ENCODE measurements at regions not wholly inside any gene's neighbourhood (a gene's known extent, or its start where the extent isn't known, plus 50 kb on each side); places are given as distances from the start of the nearest gene placed in this dataset.

DNA sequence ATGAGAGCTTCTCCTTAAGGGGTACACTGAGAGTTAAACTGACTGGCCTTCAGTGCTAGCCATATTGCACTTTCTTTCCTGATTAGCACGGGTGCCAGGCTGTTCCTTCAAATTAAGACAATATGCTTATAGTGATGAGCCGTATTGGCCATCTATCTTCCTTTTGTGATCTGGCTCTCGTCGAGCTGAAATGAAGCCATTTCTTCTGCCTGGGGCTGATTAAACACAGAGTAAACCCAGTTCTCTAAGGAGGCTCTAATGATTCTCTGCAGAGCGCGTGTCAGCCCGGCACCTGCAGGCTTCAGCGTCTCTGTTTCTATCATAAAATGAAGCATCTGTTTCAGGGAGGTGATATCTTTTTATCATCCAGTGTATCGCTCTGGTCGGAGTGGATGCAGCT is 107.5 kb upstream of the NR2F2 start:
- H3K27me3 ChIP-seq (replicated peaks; ENCODE audit: control insufficient read depth, insufficient read depth, low read length): no peaks in the 10 kb centered on the region
- no peak overlapping the region for H3K4me3 ChIP-seq (ENCODE audit: low read length)
- H3K4me1 ChIP-seq (ENCODE audit: control insufficient read depth, insufficient read depth, low read length): no peaks in the 10 kb centered on the region

DNA sequence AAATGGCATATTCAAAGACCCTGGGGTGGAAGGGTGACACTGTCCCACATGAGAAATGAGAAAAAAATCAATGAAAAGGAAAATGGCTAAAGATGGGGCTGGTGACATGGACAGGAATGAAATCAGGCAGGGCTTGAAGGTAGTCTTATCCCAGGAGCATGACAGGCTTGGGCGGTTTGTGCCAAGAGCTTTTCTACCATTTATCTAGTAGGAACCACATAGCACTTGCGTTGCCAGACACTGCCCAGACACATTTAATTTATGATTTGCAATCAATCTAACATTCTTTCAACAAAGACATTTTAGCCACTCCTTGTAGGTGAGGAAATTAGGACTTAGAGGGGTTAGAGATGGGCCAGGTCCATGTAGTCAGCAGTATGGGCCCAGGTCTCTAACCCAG is 106.6 kb upstream of the NR2F2 start:
- Histone ChIP-seq H3K9ac (ENCODE audit: low read length) (no peak overlapping the region), H3K9me3 (ENCODE audit: control insufficient read depth, low read length) (no peaks in the 10 kb centered on the region), H3K4me1 (ENCODE audit: control insufficient read depth, insufficient read depth, low read length) (no peaks in the 10 kb centered on the region), H3K4me3 (ENCODE audit: low read length) (no peak overlapping the region), H3K36me3 (ENCODE audit: control insufficient read depth, insufficient read depth, low read length, severe bottlenecking) (no peaks in the 10 kb centered on the region), H3K27me3 (replicated peaks; ENCODE audit: control insufficient read depth, insufficient read depth, low read length) (no peaks in the 10 kb centered on the region)
- DNase-seq (ENCODE audit: low read depth): no peak

More for the DNA sequence above, 107.5 kb upstream of the NR2F2 start:
- no peak for DNase-seq (ENCODE audit: low read depth)
- Histone ChIP-seq H3K36me3 (ENCODE audit: control insufficient read depth, insufficient read depth, low read length, severe bottlenecking) (no peaks in the 10 kb centered on the region), H3K9ac (ENCODE audit: low read length) (no peak overlapping the region), H3K9me3 (ENCODE audit: control insufficient read depth, low read length) (no peaks in the 10 kb centered on the region)

DNA sequence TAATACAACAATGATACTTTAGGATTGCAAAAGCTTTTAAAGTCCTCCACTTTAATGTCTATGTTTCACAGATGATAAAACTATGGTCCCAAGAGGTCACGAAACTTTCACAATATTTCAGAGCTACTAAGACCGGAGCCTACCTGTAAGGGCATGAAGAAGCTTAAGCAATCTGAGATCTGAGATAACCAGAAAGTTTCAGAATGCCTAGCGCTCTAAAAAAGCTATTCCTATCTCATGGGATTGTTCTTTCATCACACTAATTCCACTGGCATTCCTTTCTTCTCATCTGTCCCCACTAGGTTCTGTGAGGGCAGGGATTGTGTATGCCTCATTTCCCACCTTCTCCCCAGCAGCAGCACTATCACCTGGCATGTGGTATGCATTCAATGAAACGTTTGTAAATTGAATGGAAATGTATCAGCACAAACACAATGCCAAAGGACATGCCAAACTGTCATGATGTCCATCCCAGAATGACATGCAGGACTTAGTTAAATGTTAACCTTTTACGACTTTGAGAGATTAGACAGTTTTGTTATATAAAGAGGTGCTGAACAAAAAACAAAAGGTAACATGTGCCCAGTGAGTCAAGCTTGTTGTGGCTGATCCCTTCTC is 104.7 kb upstream of the NR2F2 start:
- no peaks in the 10 kb centered on the region for H3K4me1 ChIP-seq (ENCODE audit: control insufficient read depth, insufficient read depth, low read length)
- H3K27me3 ChIP-seq (replicated peaks; ENCODE audit: control insufficient read depth, insufficient read depth, low read length): no peaks in the 10 kb centered on the region
- no peaks in the 10 kb centered on the region for H3K9me3 ChIP-seq (ENCODE audit: control insufficient read depth, low read length)
- no peaks in the 10 kb centered on the region for H3K36me3 ChIP-seq (ENCODE audit: control insufficient read depth, insufficient read depth, low read length, severe bottlenecking)
- H3K4me3 ChIP-seq (ENCODE audit: low read length): no peak overlapping the region
- DNase-seq (ENCODE audit: low read depth): no peak
- no peak overlapping the region for H3K9ac ChIP-seq (ENCODE audit: low read length)

DNA sequence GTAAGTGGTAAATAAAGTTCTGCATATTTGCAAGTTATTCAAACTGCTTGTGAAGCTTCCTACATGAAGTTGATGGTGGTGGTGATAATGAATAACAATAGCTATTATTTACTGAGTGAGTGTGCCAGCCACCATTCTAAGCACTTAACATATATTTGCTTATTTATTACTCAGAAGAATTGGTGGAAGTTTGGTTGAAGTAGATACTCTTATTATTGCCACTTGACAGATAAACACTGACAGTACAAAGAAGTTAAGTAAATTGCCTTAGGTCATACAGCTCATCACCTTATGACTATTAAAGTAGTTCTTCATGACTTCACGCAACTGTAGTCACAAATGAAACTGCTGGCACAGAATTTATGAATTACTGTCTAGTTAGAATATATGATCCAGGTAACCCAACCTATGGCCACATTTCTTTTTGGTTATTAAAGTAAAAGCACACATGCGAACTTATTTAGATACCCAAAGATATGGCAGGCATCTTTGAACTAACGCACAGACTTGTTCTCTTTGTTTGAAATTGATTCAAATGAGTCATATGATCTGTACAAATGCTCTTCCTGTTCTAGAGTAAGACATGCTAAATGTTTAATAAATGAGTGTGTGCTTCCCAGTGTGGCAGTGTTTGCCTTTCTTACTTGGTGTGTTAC is 99.8 kb upstream of the NR2F2 start:
- no peak for DNase-seq (ENCODE audit: low read depth)
- Histone ChIP-seq H3K27me3 (replicated peaks; ENCODE audit: control insufficient read depth, insufficient read depth, low read length) (no peaks in the 10 kb centered on the region), H3K4me1 (ENCODE audit: control insufficient read depth, insufficient read depth, low read length) (peaks cover 11% of the 10 kb centered on the region), H3K4me3 (ENCODE audit: low read length) (no peak overlapping the region), H3K9ac (ENCODE audit: low read length) (no peak overlapping the region), H3K9me3 (ENCODE audit: control insufficient read depth, low read length) (no peaks in the 10 kb centered on the region), H3K36me3 (ENCODE audit: control insufficient read depth, insufficient read depth, low read length, severe bottlenecking) (no peaks in the 10 kb centered on the region)

DNA sequence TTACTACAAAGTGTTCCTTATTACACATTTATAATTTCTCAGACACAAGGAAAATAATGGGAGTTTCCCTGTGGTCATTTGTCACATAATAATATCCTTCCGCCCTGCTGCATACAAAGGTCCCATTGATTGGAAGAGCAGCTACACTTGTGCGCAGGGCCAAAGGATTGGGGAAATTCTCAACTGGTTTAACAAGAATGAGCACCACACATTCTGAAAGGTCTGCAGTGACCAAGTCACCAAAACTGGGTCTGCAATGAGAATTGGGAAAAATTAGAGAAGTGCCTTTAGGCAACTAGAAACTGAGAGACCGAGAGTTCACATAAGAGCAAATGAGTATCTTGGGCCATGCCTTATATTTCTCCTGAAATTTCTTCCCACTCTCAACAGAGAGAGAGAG is 98.2 kb upstream of the NR2F2 start:
- peaks cover 15% of the 10 kb centered on the region for H3K4me1 ChIP-seq (ENCODE audit: control insufficient read depth, insufficient read depth, low read length)
- no peak overlapping the region for H3K4me3 ChIP-seq (ENCODE audit: low read length)
- DNase-seq (ENCODE audit: low read depth): no peak
- no peaks in the 10 kb centered on the region for H3K9me3 ChIP-seq (ENCODE audit: control insufficient read depth, low read length)
- no peaks in the 10 kb centered on the region for H3K27me3 ChIP-seq (replicated peaks; ENCODE audit: control insufficient read depth, insufficient read depth, low read length)
- H3K36me3 ChIP-seq (ENCODE audit: control insufficient read depth, insufficient read depth, low read length, severe bottlenecking): no peaks in the 10 kb centered on the region
- no peak overlapping the region for H3K9ac ChIP-seq (ENCODE audit: low read length)

DNA sequence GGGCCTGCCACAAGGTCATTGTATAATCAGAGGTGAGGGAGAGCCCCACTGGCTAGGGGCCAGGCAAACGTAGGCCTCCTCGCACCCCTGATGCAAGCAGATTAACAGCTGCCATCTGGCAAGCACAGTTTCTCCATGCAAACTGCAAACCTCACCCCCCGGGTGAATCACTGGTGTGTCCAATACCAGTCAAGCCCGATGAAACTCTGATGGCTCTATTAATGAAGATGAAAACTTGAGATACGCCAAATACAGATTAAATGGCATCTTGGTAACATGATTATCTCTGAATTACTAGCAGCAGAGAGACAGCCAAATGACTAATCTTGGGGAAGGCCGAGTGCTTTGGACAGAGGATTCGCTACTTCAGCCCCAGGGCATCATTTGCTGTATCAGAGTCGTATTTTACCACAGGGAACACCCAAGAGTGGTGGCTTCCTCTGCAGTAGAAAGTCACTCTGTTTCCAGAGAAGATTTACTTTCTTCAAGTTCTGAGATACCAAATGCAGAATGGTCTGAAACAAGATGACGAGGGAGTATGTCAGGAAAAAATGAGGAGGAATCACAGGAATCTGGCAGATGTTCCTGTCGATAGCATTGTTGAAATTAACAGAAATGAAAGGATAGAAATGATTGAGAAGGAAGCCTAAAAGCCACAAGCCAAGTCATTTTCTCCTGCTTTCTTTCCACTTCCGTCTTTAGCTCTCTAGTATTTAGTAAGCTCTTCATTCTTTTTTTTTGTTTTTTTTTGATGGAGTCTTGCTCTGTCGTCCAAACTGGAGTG is 96.2 kb upstream of the NR2F2 start:
- H3K4me1 ChIP-seq (ENCODE audit: control insufficient read depth, insufficient read depth, low read length): peaks cover 15% of the 10 kb centered on the region
- H3K27me3 ChIP-seq (replicated peaks; ENCODE audit: control insufficient read depth, insufficient read depth, low read length): no peaks in the 10 kb centered on the region
- peak overlapping the region; percentile 8 for H3K4me3 ChIP-seq (ENCODE audit: low read length)
- H3K9me3 ChIP-seq (ENCODE audit: control insufficient read depth, low read length): no peaks in the 10 kb centered on the region
- DNase-seq (ENCODE audit: low read depth): peak; percentile 35
- H3K9ac ChIP-seq (ENCODE audit: low read length): no peak overlapping the region
- H3K36me3 ChIP-seq (ENCODE audit: control insufficient read depth, insufficient read depth, low read length, severe bottlenecking): no peaks in the 10 kb centered on the region

DNA sequence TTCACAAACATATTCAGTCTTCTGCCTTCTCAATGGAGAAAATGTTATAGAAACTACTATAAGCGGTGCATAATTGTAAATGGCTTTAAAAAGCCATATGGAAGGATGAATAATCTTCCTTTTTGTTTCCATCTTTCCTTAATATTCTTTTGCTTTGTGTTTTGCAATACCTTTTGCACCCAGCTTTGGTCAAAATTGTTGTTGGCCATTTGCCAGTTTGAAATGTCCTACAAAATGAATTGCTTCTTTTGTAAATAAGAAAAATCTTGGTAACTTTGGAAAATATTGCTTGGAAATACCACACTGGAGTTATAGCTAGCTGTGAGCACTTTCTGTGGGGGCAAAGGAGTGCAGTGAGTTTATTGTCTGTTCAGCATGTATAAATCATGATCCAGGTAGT is 93.5 kb upstream of the NR2F2 start:
- Histone ChIP-seq H3K4me3 (ENCODE audit: low read length) (no peak overlapping the region), H3K36me3 (ENCODE audit: control insufficient read depth, insufficient read depth, low read length, severe bottlenecking) (no peaks in the 10 kb centered on the region), H3K27me3 (replicated peaks; ENCODE audit: control insufficient read depth, insufficient read depth, low read length) (no peaks in the 10 kb centered on the region), H3K9ac (ENCODE audit: low read length) (no peak overlapping the region), H3K4me1 (ENCODE audit: control insufficient read depth, insufficient read depth, low read length) (peaks cover 15% of the 10 kb centered on the region), H3K9me3 (ENCODE audit: control insufficient read depth, low read length) (no peaks in the 10 kb centered on the region)
- peak; percentile 58 for DNase-seq (ENCODE audit: low read depth)

DNA sequence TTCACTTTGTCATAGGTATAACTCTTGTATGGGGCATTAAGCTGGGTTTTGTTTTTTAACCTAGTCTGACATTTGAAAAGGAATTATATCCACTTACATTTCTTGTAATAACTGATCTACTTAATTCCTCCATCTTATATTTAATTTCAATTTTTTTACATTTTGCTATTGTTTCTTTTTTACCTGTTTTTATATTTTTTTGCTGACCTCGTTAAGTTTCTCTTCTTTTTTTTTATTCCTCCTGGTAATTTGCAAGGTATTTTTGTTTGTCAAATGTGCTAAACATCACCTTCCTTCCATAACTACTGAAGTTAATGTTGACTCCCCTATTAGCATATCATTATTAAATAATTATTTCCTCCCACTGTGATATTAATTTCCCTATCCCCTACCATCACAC is 87.7 kb upstream of the NR2F2 start:
- Histone ChIP-seq H3K9me3 (ENCODE audit: control insufficient read depth, low read length) (no peaks in the 10 kb centered on the region), H3K4me3 (ENCODE audit: low read length) (no peak overlapping the region), H3K9ac (ENCODE audit: low read length) (no peak overlapping the region), H3K4me1 (ENCODE audit: control insufficient read depth, insufficient read depth, low read length) (no peaks in the 10 kb centered on the region), H3K36me3 (ENCODE audit: control insufficient read depth, insufficient read depth, low read length, severe bottlenecking) (no peaks in the 10 kb centered on the region), H3K27me3 (replicated peaks; ENCODE audit: control insufficient read depth, insufficient read depth, low read length) (no peaks in the 10 kb centered on the region)
- no peak for DNase-seq (ENCODE audit: low read depth)

DNA sequence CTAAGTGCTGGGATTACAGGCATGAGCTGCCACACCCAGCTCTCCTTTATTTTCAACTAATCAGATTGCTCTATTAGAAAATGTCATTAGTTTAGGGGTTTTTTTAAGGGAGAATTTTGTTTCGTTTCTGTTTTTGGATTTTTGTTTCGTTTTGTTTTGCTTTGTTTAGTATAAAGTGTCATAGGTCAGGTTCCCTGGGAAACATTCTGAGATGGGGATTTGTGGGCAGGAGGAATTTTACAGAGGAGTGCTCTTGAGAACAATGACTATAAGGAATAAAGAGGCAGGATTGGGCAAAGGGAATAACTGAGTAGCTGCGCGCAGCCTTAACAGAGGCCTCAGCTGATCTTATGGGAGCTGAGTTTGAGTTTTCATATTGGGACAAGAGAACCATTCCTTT is 86.8 kb upstream of the NR2F2 start:
- no peaks in the 10 kb centered on the region for H3K36me3 ChIP-seq (ENCODE audit: control insufficient read depth, insufficient read depth, low read length, severe bottlenecking)
- no peak overlapping the region for H3K4me3 ChIP-seq (ENCODE audit: low read length)
- H3K9me3 ChIP-seq (ENCODE audit: control insufficient read depth, low read length): no peaks in the 10 kb centered on the region
- H3K9ac ChIP-seq (ENCODE audit: low read length): no peak overlapping the region
- DNase-seq (ENCODE audit: low read depth): no peak
- H3K27me3 ChIP-seq (replicated peaks; ENCODE audit: control insufficient read depth, insufficient read depth, low read length): no peaks in the 10 kb centered on the region
- no peaks in the 10 kb centered on the region for H3K4me1 ChIP-seq (ENCODE audit: control insufficient read depth, insufficient read depth, low read length)

DNA sequence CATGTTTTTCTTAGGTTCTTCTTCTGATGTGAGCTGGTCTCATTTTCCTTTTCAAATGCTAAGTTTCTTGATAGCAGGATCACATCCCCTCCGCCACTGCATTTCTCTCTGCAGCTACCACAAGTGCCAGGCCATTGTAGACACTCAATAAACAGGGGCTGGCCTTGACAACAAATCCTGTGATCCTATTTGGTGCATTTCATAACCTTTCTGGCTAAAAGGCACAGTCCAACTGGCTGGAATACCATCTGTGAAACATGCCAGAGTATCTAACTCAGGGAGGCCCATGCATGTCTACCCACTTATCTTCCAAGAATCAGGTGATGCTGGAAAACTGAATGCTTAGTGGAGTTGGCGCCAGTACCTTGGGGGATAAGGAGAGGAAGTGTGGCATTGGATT is 85.2 kb upstream of the NR2F2 start:
- Histone ChIP-seq H3K4me1 (ENCODE audit: control insufficient read depth, insufficient read depth, low read length) (no peaks in the 10 kb centered on the region), H3K27me3 (replicated peaks; ENCODE audit: control insufficient read depth, insufficient read depth, low read length) (no peaks in the 10 kb centered on the region), H3K9ac (ENCODE audit: low read length) (no peak overlapping the region), H3K9me3 (ENCODE audit: control insufficient read depth, low read length) (no peaks in the 10 kb centered on the region), H3K4me3 (ENCODE audit: low read length) (no peak overlapping the region), H3K36me3 (ENCODE audit: control insufficient read depth, insufficient read depth, low read length, severe bottlenecking) (no peaks in the 10 kb centered on the region)
- DNase-seq (ENCODE audit: low read depth): no peak

DNA sequence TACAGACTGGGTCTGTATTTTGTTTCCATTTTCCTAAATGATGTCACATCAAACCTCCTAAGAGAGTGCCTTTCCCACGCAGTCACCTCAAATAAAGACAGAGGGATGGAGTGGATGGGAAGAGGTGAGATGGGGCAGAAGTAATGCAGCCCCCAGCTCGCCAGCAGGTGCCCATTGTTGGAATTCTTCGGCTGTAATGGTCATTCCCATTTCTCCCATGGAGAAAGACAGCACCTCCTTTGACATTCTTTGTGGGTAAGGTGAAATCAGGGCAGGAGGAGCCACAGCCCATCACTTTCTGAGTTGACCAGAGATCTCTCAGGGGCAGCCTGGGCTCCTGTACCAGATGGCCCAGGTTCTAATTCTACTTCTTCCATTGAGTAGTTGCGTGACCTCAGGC is 84.4 kb upstream of the NR2F2 start:
- Histone ChIP-seq H3K27me3 (replicated peaks; ENCODE audit: control insufficient read depth, insufficient read depth, low read length) (no peaks in the 10 kb centered on the region), H3K9ac (ENCODE audit: low read length) (no peak overlapping the region), H3K9me3 (ENCODE audit: control insufficient read depth, low read length) (no peaks in the 10 kb centered on the region), H3K4me3 (ENCODE audit: low read length) (no peak overlapping the region), H3K36me3 (ENCODE audit: control insufficient read depth, insufficient read depth, low read length, severe bottlenecking) (peaks cover 3% of the 10 kb centered on the region), H3K4me1 (ENCODE audit: control insufficient read depth, insufficient read depth, low read length) (no peaks in the 10 kb centered on the region)
- no peak for DNase-seq (ENCODE audit: low read depth)

Measured in adipocyte (in vitro differentiated cells).